ENCODE measurements at regions not wholly inside any gene's neighbourhood (a gene's known extent, or its start where the extent isn't known, plus 50 kb on each side); places are given as distances from the start of the nearest gene placed in this dataset.

GRCh38 chrX:45980726-45981125 lies 564.5 kb downstream of the ZNF674 start:
- no peak for DNase-seq

- no peak for DNase-seq
Measured at GRCh38 chrX:45975633-45976032, 569.6 kb downstream of the ZNF674 start.

- DNase-seq, result no peak
Measured at GRCh38 chrX:45972636-45973035, 572.6 kb downstream of the ZNF674 start.

GRCh38 chrX:45959567-45959966 lies 585.7 kb downstream of the ZNF674 start:
- DNase-seq, result no peak

- no peak for DNase-seq
Measured at GRCh38 chrX:45956191-45956870, 588.9 kb downstream of the ZNF674 start.

GRCh38 chrX:45955661-45956060 lies 589.6 kb downstream of the ZNF674 start:
- DNase-seq, result no peak

GRCh38 chrX:45954026-45954425 lies 591.2 kb downstream of the ZNF674 start:
- DNase-seq, result no peak

- no peak for DNase-seq
Measured at GRCh38 chrX:45952030-45952429, 593.2 kb downstream of the ZNF674 start.

- DNase-seq, result no peak
Measured at GRCh38 chrX:45935408-45935807, 609.8 kb downstream of the ZNF674 start.

- no peak for DNase-seq
Measured at GRCh38 chrX:45912316-45912715, 632.9 kb downstream of the ZNF674 start.

GRCh38 chrX:45907786-45908185 lies 637.4 kb downstream of the ZNF674 start:
- no peak for DNase-seq

- DNase-seq, result peak; percentile 50
Measured at GRCh38 chrX:45903781-45904201, 641.4 kb downstream of the ZNF674 start.

GRCh38 chrX:45900766-45901615 lies 644.2 kb downstream of the ZNF674 start:
- DNase-seq, result no peak

- DNase-seq, result no peak
Measured at GRCh38 chrX:45894864-45895645, 650.2 kb downstream of the ZNF674 start.

- DNase-seq, result no peak
Measured at GRCh38 chrX:45889471-45889870, 655.8 kb downstream of the ZNF674 start.

- DNase-seq, result no peak
Measured at GRCh38 chrX:45888518-45888917, 656.7 kb downstream of the ZNF674 start.

- DNase-seq, result no peak
Measured at GRCh38 chrX:45885931-45886330, 659.3 kb downstream of the ZNF674 start.

- DNase-seq, result no peak
Measured at GRCh38 chrX:45879512-45879911, 665.7 kb downstream of the ZNF674 start.

GRCh38 chrX:45876206-45876605 lies 669.0 kb downstream of the ZNF674 start:
- DNase-seq, result no peak

GRCh38 chrX:45873781-45874180 lies 671.4 kb downstream of the ZNF674 start:
- DNase-seq, result no peak

- DNase-seq, result no peak
Measured at GRCh38 chrX:45872480-45872879, 671.8 kb upstream of the DIPK2B start.

GRCh38 chrX:45868425-45868824 lies 667.7 kb upstream of the DIPK2B start:
- DNase-seq, result no peak

- DNase-seq, result no peak
Measured at GRCh38 chrX:45862801-45863200, 662.1 kb upstream of the DIPK2B start.

GRCh38 chrX:45860450-45860849 lies 659.8 kb upstream of the DIPK2B start:
- no peak for DNase-seq

All from NCI-H510A (cell line).